Midbrain (tissue), 1 donor: ENCODE measurements at regions not wholly inside any gene's neighbourhood (a gene's known extent, or its start where the extent isn't known, plus 50 kb on each side); places are given as distances from the start of the nearest gene placed in this dataset.

Source experiments
- DNase-seq: peaks from one replicate; lab custom pipeline; 2025; lab: John Stamatoyannopoulos, UW

- no peak for DNase-seq
These were observed 343.9 kb upstream of the SHH start for GRCh38 chr7:156155988-156156733.

- DNase-seq = no peak
These were observed 341.3 kb upstream of the SHH start for GRCh38 chr7:156153590-156153989.

GRCh38 chr7:156152390-156152789, 340.1 kb upstream of the SHH start:
- DNase-seq = no peak

- DNase-seq = no peak
These were observed 339.4 kb upstream of the SHH start for GRCh38 chr7:156151658-156152057.

- DNase-seq = no peak
These were observed 338.8 kb upstream of the SHH start for GRCh38 chr7:156151078-156151477.

GRCh38 chr7:156148995-156149394, 336.7 kb upstream of the SHH start:
- DNase-seq = no peak

GRCh38 chr7:156148547-156148946, 336.3 kb upstream of the SHH start:
- no peak for DNase-seq

GRCh38 chr7:156147756-156148504, 335.7 kb upstream of the SHH start:
- no peak for DNase-seq

- DNase-seq = no peak
These were observed 334.8 kb upstream of the SHH start for GRCh38 chr7:156147104-156147503.

GRCh38 chr7:156145996-156146395, 333.7 kb upstream of the SHH start:
- DNase-seq = no peak

GRCh38 chr7:156145184-156145583, 332.9 kb upstream of the SHH start:
- DNase-seq = no peak

- DNase-seq = no peak
These were observed 331.4 kb upstream of the SHH start for GRCh38 chr7:156143683-156144082.

GRCh38 chr7:156143158-156143557, 330.9 kb upstream of the SHH start:
- DNase-seq = no peak

GRCh38 chr7:156141941-156142340, 329.7 kb upstream of the SHH start:
- DNase-seq = no peak

GRCh38 chr7:156140896-156141295, 328.6 kb upstream of the SHH start:
- DNase-seq = no peak

- no peak for DNase-seq
These were observed 328.2 kb upstream of the SHH start for GRCh38 chr7:156140447-156140846.

- DNase-seq = no peak
These were observed 327.4 kb upstream of the SHH start for GRCh38 chr7:156139633-156140032.

GRCh38 chr7:156139112-156139511, 326.8 kb upstream of the SHH start:
- DNase-seq = no peak

GRCh38 chr7:156131881-156132280, 319.6 kb upstream of the SHH start:
- no peak for DNase-seq

GRCh38 chr7:156129522-156129921, 317.3 kb upstream of the SHH start:
- DNase-seq = no peak

- DNase-seq = no peak
These were observed 316.2 kb upstream of the SHH start for GRCh38 chr7:156128496-156128895.

- DNase-seq = no peak
These were observed 315.2 kb upstream of the SHH start for GRCh38 chr7:156127166-156128134.
